Epithelial cell of proximal tubule (primary cell): ENCODE measurements at regions not wholly inside any gene's neighbourhood (a gene's known extent, or its start where the extent isn't known, plus 50 kb on each side); places are given as distances from the start of the nearest gene placed in this dataset.

ENCODE experiments used
- DNase-seq: peaks from one replicate; pipeline ENCODE4 v3.0.0-alpha.2; 2011; ENCODE audit warnings: low read depth
- H3K4me3 ChIP-seq: 2 replicates; pipeline ENCODE4 v1.5.1; 2011; ENCODE audit warnings: low read depth, mild to moderate bottlenecking, low read length
- TF ChIP-seq, protein P1 (sequence below): conservative IDR thresholded peaks from 2 replicates; pipeline ENCODE4 v1.5.1; 2012; ENCODE audit warnings: low read depth, mild to moderate bottlenecking, low read length

DNA sequence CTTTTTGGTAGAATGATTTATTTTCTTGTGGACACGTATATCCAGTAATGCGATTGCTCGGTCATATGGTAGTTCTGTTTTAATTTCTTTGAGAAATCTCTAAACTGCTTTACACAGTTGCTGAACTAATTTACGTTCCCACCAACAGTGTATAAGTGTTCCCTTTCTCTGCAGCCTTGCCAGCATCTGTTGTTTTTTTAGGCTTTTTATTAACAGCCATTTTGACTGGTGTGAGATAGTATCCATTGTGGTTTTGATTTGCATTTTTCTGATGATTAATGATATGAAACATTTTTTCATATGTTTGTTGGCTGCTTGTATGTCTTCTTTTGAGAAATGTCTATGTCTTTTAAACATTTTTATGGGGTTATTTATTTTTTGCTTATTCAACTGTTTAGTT lies 196.7 kb downstream of the MOXD1 start:
- TF ChIP-seq, protein P1, sequence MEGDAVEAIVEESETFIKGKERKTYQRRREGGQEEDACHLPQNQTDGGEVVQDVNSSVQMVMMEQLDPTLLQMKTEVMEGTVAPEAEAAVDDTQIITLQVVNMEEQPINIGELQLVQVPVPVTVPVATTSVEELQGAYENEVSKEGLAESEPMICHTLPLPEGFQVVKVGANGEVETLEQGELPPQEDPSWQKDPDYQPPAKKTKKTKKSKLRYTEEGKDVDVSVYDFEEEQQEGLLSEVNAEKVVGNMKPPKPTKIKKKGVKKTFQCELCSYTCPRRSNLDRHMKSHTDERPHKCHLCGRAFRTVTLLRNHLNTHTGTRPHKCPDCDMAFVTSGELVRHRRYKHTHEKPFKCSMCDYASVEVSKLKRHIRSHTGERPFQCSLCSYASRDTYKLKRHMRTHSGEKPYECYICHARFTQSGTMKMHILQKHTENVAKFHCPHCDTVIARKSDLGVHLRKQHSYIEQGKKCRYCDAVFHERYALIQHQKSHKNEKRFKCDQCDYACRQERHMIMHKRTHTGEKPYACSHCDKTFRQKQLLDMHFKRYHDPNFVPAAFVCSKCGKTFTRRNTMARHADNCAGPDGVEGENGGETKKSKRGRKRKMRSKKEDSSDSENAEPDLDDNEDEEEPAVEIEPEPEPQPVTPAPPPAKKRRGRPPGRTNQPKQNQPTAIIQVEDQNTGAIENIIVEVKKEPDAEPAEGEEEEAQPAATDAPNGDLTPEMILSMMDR: no peak
- DNase-seq: no peak
- H3K4me3 ChIP-seq: no peak overlapping the region

DNA sequence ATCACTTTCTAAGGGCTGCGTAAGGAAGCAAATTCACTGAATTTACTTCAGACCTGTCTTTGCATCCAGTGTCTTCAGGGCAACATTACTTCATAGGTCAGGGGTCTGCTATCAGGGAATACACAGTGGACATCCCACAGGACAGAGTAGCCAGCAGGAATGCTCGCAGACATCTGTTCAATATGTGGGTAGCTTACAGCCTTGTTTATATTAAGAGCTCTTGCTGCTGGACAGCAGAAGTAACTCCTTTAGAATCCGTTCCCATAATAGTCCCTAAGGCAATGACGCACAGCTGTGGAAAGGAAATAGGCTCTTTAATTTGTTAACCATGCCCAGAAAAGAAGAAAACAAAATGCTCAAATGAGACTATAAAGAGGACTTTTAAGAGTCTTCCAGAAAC lies 198.7 kb downstream of the MOXD1 start:
- no peak overlapping the region for H3K4me3 ChIP-seq
- no peak for DNase-seq
- TF ChIP-seq, protein P1: no peak

DNA sequence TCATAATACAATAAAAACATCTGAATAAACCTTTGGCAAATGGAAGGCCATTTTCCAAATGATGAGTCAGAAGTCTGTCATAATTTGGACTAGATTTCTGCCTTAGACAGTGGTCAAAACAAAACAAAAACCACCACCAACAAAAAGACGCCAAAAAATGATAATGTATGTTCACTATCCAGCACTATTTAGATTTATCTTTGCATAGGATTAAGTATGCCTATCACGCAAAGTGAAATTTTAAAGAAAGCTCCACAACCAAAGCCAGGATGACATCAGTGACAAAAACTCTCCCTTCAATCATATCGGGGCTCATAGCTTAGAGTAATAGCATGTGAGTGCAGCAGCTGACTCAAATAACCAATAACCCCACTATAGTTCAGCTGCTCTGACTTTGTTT lies 201.9 kb downstream of the MOXD1 start:
- TF ChIP-seq, protein P1: no peak
- no peak for DNase-seq
- no peak overlapping the region for H3K4me3 ChIP-seq

DNA sequence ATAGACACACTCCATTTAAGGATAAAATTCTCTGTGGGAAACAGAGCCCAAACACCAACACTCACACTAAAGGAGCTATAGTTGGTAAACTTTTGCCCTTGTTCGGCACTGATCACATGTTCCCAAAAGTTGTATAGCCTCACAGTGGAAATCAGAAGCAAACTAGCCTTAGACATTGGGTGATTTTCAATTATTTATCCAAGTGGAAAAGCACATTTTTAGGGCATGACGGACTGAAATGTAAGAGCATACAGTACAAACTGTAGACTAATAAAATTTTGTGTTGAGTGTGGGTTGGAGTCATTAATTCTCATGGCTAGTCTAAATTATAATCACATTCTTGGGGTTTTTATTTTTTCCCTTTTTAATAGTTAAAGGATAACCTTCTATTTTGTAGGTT lies 202.4 kb downstream of the MOXD1 start:
- DNase-seq: no peak
- H3K4me3 ChIP-seq: no peak overlapping the region
- TF ChIP-seq, protein P1: no peak

DNA sequence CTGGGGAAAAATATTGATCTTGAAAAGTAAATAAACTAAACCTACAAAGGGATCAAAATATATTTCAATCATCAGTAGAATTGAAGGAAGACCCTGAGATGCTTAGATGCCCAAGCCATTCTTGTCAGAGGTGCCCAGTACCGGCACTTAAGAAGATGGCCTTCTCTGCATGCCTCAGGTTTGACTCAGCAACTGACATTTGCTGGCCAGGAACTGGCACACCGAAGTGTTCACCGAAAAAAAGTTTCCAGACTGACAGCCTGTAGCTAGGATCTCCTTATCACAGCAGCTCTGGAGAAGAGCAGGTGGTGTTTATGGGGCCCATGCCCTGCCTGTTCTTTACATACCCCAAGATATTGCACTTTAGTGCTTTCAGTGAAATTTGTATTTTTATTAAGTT lies 203.2 kb downstream of the MOXD1 start:
- no peak overlapping the region for H3K4me3 ChIP-seq
- TF ChIP-seq, protein P1: no peak
- DNase-seq: no peak

DNA sequence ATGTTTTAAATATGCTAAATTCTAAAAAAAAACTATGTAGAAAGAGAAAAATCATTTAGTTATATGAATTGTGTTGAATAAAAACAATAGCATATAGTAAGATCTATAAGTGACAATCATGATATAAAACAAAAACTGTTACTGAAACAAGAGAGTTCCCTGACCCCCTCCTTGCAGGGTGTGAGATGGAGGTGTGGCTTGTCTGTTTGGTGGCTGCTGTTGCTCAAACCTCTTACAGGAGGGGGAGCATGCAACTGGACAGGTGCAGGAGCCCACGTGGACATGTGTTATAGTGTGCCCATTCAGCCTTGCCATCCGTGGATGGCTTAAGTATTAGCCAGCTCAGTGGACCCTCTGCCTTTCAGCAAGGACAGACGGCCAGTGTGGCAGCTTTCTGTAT lies 206.7 kb downstream of the MOXD1 start:
- DNase-seq: no peak
- TF ChIP-seq, protein P1: no peak
- no peak overlapping the region for H3K4me3 ChIP-seq

DNA sequence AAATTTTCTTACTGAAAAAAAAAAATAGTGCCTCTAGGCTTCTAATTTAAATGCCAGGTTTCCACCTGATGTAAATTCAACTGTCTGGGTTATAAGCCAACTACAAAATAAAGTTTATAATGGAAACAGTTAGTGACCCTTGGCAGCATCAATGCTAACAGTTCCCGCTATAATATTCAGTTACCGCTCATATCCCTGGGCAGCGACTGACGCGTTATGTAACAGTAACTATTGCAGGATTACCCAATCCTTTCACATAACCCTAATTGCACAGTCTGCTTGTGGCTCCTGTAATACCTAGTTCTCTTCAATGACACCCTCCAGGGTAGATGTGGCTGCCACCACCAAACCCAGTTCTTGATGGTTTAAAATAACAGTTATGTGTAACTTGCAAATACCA lies 208.6 kb downstream of the MOXD1 start:
- no peak overlapping the region for H3K4me3 ChIP-seq
- DNase-seq: no peak
- TF ChIP-seq, protein P1: no peak
